ENCODE measurements at regions not wholly inside any gene's neighbourhood (a gene's known extent, or its start where the extent isn't known, plus 50 kb on each side); places are given as distances from the start of the nearest gene placed in this dataset.

- TF ChIP-seq HDAC6 (IDR thresholded peaks at IDR 0.05; ENCODE audit: low read depth, low read length) = no peak
- no peak for TF ChIP-seq CBX8 (IDR thresholded peaks at IDR 0.05; ENCODE audit: borderline replicate concordance, low read depth, low read length)
- no peak for TF ChIP-seq POLR2AphosphoS5 (IDR thresholded peaks at IDR 0.05; ENCODE audit: low read depth, low read length)
Measured at GRCh38 chr9:79813258-79813638, 241.5 kb downstream of the TLE4 start (continued).
